ENCODE measurements at regions not wholly inside any gene's neighbourhood (a gene's known extent, or its start where the extent isn't known, plus 50 kb on each side); places are given as distances from the start of the nearest gene placed in this dataset.

GRCh38 chr13:104855581-104855980 lies 1679.9 kb downstream of the EFNB2 start:
- peaks cover 6% of the 10 kb centered on the region; the same call in 2 of the 3 replicates for H3K4me1 Mint-ChIP-seq
- H4K20me1 ChIP-seq (replicated peaks; ENCODE audit: insufficient read depth) = no peaks in the 10 kb centered on the region
- no peak overlapping the region for H3K4me3 Mint-ChIP-seq
- H3F3A ChIP-seq (replicated peaks; ENCODE audit: low read depth) = no peaks in the 10 kb centered on the region
- H3K36me3 ChIP-seq (ENCODE audit: insufficient read depth) = no peaks in the 10 kb centered on the region
- H3K27ac ChIP-seq (ENCODE audit: low read depth) = no peak overlapping the region
- no peak for DNase-seq (ENCODE audit: low spot score)
- H3K36me3 Mint-ChIP-seq (ENCODE audit: low read depth) = no peaks in the 10 kb centered on the region
- H2AFZ ChIP-seq = no peak overlapping the region
- no peaks in the 10 kb centered on the region for H3K79me2 ChIP-seq (replicated peaks; ENCODE audit: insufficient read depth)
- no peak overlapping the region for H3K4me3 ChIP-seq
- peaks cover 7% of the 10 kb centered on the region; the same call in 1 of the 2 replicates for H3K4me1 ChIP-seq (ENCODE audit: insufficient read depth)
- TF ChIP-seq POLR2AphosphoS5 (IDR thresholded peaks at IDR 0.05; ENCODE audit: low read depth) (no peak), ZNF331 (CRISPR knock-in tag; IDR thresholded peaks at IDR 0.05; ENCODE audit: low read depth) (no peak), ETS1 (IDR thresholded peaks at IDR 0.05) (no peak), CREB1 (CRISPR knock-in tag; IDR thresholded peaks at IDR 0.05; ENCODE audit: low read depth) (no peak), NANOG (IDR thresholded peaks at IDR 0.05; ENCODE audit: borderline replicate concordance) (no peak), ZNF114 (CRISPR knock-in tag; IDR thresholded peaks at IDR 0.05) (no peak), REST (IDR thresholded peaks at IDR 0.05; ENCODE audit: unreplicated experiment) (no peak), JUNB (IDR thresholded peaks at IDR 0.05; ENCODE audit: unreplicated experiment) (no peak), EZH2 (IDR thresholded peaks at IDR 0.05; ENCODE audit: low read depth, unreplicated experiment) (no peak), STAT1 (IDR thresholded peaks at IDR 0.05; ENCODE audit: unreplicated experiment) (no peak), EZH2phosphoT487 (IDR thresholded peaks at IDR 0.05; ENCODE audit: unreplicated experiment) (no peak)
- TF ChIP-seq, protein P1, sequence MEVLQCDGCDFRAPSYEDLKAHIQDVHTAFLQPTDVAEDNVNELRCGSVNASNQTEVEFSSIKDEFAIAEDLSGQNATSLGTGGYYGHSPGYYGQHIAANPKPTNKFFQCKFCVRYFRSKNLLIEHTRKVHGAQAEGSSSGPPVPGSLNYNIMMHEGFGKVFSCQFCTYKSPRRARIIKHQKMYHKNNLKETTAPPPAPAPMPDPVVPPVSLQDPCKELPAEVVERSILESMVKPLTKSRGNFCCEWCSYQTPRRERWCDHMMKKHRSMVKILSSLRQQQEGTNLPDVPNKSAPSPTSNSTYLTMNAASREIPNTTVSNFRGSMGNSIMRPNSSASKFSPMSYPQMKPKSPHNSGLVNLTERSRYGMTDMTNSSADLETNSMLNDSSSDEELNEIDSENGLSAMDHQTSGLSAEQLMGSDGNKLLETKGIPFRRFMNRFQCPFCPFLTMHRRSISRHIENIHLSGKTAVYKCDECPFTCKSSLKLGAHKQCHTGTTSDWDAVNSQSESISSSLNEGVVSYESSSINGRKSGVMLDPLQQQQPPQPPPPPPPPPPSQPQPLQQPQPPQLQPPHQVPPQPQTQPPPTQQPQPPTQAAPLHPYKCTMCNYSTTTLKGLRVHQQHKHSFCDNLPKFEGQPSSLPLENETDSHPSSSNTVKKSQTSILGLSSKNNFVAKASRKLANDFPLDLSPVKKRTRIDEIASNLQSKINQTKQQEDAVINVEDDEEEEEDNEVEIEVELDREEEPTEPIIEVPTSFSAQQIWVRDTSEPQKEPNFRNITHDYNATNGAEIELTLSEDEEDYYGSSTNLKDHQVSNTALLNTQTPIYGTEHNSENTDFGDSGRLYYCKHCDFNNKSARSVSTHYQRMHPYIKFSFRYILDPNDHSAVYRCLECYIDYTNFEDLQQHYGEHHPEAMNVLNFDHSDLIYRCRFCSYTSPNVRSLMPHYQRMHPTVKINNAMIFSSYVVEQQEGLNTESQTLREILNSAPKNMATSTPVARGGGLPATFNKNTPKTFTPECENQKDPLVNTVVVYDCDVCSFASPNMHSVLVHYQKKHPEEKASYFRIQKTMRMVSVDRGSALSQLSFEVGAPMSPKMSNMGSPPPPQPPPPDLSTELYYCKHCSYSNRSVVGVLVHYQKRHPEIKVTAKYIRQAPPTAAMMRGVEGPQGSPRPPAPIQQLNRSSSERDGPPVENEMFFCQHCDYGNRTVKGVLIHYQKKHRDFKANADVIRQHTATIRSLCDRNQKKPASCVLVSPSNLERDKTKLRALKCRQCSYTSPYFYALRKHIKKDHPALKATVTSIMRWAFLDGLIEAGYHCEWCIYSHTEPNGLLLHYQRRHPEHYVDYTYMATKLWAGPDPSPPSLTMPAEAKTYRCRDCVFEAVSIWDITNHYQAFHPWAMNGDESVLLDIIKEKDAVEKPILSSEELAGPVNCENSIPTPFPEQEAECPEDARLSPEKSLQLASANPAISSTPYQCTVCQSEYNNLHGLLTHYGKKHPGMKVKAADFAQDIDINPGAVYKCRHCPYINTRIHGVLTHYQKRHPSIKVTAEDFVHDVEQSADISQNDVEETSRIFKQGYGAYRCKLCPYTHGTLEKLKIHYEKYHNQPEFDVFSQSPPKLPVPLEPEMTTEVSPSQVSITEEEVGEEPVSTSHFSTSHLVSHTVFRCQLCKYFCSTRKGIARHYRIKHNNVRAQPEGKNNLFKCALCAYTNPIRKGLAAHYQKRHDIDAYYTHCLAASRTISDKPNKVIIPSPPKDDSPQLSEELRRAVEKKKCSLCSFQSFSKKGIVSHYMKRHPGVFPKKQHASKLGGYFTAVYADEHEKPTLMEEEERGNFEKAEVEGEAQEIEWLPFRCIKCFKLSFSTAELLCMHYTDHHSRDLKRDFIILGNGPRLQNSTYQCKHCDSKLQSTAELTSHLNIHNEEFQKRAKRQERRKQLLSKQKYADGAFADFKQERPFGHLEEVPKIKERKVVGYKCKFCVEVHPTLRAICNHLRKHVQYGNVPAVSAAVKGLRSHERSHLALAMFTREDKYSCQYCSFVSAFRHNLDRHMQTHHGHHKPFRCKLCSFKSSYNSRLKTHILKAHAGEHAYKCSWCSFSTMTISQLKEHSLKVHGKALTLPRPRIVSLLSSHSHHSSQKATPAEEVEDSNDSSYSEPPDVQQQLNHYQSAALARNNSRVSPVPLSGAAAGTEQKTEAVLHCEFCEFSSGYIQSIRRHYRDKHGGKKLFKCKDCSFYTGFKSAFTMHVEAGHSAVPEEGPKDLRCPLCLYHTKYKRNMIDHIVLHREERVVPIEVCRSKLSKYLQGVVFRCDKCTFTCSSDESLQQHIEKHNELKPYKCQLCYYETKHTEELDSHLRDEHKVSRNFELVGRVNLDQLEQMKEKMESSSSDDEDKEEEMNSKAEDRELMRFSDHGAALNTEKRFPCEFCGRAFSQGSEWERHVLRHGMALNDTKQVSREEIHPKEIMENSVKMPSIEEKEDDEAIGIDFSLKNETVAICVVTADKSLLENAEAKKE (CRISPR knock-in tag; IDR thresholded peaks at IDR 0.05) = no peak
- TF ChIP-seq, protein P2, sequence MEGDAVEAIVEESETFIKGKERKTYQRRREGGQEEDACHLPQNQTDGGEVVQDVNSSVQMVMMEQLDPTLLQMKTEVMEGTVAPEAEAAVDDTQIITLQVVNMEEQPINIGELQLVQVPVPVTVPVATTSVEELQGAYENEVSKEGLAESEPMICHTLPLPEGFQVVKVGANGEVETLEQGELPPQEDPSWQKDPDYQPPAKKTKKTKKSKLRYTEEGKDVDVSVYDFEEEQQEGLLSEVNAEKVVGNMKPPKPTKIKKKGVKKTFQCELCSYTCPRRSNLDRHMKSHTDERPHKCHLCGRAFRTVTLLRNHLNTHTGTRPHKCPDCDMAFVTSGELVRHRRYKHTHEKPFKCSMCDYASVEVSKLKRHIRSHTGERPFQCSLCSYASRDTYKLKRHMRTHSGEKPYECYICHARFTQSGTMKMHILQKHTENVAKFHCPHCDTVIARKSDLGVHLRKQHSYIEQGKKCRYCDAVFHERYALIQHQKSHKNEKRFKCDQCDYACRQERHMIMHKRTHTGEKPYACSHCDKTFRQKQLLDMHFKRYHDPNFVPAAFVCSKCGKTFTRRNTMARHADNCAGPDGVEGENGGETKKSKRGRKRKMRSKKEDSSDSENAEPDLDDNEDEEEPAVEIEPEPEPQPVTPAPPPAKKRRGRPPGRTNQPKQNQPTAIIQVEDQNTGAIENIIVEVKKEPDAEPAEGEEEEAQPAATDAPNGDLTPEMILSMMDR (conservative IDR thresholded peaks at IDR 0.05; ENCODE audit: low read depth in 2 of 2) = no peak
- no peak overlapping the region for H3K4me2 ChIP-seq
- H3K27me3 Mint-ChIP-seq (ENCODE audit: insufficient read depth, low read depth, poor library complexity) = no peaks in the 10 kb centered on the region
- H3K27me3 ChIP-seq (ENCODE audit: insufficient read depth) = no peaks in the 10 kb centered on the region
- no peak for ATAC-seq
- no peaks in the 10 kb centered on the region for H3K9me2 ChIP-seq (ENCODE audit: insufficient read depth)
- no peak overlapping the region for H3K27ac Mint-ChIP-seq
- H3K9me3 Mint-ChIP-seq = peaks cover 5% of the 10 kb centered on the region; the same call in 1 of the 3 replicates

Measured in GM23338 (cell line).